ENCODE measurements at regions not wholly inside any gene's neighbourhood (a gene's known extent, or its start where the extent isn't known, plus 50 kb on each side); places are given as distances from the start of the nearest gene placed in this dataset.

DNA sequence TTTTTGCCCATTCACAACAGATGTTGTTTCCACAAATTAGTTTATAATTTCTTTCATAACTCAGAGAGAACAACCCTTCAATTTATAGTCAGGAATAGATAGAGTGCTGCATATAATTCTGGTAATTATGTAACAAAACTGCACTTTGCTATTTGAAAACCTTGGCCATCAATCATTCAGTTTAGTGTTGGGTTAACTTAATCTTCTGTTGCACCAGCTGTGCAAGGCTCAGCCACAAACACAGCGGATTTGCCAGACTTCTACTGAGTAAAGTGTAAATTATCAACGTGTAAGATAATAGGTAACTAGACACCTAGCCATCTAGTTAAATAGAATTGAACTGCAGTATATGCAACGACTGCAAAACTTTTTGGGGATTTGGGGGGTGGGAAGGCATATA is 1064.3 kb upstream of the EPHA6 start:
- Histone ChIP-seq H3K4me3 (no peak overlapping the region), H3K27me3 (no peaks in the 10 kb centered on the region), H3K36me3 (no peaks in the 10 kb centered on the region), H3K4me1 (no peaks in the 10 kb centered on the region), H3K9me3 (peaks cover 0 to 2% (median 0%) of the 10 kb centered on the region in 4 donors), H3K27ac (no peak overlapping the region)
- intact Hi-C loops (cut with DNase I; ENCODE audit: low total_unique reads) = no loop called here
- TF ChIP-seq EP300 (IDR thresholded peaks at IDR 0.05) (no peak), POLR2AphosphoS5 (IDR thresholded peaks at IDR 0.05) (no peak), POLR2A (IDR thresholded peaks at IDR 0.05) (no peak)
- TF ChIP-seq, protein P1, sequence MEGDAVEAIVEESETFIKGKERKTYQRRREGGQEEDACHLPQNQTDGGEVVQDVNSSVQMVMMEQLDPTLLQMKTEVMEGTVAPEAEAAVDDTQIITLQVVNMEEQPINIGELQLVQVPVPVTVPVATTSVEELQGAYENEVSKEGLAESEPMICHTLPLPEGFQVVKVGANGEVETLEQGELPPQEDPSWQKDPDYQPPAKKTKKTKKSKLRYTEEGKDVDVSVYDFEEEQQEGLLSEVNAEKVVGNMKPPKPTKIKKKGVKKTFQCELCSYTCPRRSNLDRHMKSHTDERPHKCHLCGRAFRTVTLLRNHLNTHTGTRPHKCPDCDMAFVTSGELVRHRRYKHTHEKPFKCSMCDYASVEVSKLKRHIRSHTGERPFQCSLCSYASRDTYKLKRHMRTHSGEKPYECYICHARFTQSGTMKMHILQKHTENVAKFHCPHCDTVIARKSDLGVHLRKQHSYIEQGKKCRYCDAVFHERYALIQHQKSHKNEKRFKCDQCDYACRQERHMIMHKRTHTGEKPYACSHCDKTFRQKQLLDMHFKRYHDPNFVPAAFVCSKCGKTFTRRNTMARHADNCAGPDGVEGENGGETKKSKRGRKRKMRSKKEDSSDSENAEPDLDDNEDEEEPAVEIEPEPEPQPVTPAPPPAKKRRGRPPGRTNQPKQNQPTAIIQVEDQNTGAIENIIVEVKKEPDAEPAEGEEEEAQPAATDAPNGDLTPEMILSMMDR (IDR thresholded peaks at IDR 0.05) = no peak
- 9 to 27% (median 18%) methylated on average over 3 of the region's 3 CpGs for WGBS, 5 donors
- peak in 1 of 2 donors; percentile 20 for DNase-seq

DNA sequence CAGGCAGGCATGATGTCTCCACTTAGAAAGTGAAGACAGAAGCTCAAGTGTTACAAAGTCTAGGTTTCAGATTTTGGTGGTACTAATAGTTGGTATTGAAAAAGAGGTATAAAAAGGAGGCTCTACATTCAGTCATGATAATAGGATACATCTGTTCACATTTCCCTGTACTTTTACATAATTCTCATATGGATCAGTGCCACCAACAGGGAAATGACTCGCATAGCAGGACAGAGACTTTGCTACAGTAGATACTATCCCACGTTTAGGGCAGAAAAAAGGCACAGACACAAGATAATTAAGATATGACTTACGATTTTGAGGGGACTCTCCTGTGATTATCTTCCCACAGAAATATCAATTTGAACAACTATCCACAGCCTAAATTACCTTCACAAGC is 1062.9 kb upstream of the EPHA6 start:
- intact Hi-C loops (cut with DNase I; ENCODE audit: low total_unique reads) = no loop called here

DNA sequence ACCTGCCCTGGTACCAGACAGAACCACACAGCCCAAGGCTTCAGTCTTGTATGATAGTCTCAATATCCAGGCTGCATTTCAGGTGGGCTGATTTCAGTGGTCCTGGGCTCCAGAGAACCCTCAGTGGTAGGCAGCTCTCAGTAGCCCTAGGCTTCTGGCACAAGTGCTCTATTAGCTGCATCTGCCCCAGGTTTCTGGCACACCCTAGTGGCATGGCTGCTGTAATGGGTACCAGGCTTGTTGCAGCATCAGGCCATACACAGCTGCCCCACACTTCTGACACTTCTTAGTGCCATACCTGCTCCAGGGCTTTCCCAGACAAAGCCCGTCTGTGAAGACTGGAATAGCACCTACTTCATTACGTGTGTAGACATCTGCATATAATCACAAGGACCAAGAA is 1062.2 kb upstream of the EPHA6 start:
- Histone ChIP-seq H3K9me3 (no peaks in the 10 kb centered on the region), H3K27me3 (no peaks in the 10 kb centered on the region), H3K27ac (no peak overlapping the region), H3K4me1 (no peaks in the 10 kb centered on the region), H3K4me3 (no peak overlapping the region), H3K36me3 (no peaks in the 10 kb centered on the region)
- intact Hi-C loops (cut with DNase I; ENCODE audit: low total_unique reads) = no loop called here
- 71 to 95% (median 88%) methylated on average over 2 of the region's 2 CpGs for WGBS, 5 donors
- no peak for DNase-seq
- no peak for TF ChIP-seq POLR2AphosphoS5 (IDR thresholded peaks at IDR 0.05)
- no peak for TF ChIP-seq POLR2A (IDR thresholded peaks at IDR 0.05)
- TF ChIP-seq EP300 (IDR thresholded peaks at IDR 0.05) = no peak
- TF ChIP-seq, protein P1 (IDR thresholded peaks at IDR 0.05) = no peak

More for the DNA sequence above, 1062.9 kb upstream of the EPHA6 start:
- WGBS, 5 donors = 47 to 58% (median 55%) methylated on average over 3 of the region's 3 CpGs
- Histone ChIP-seq H3K27me3 (no peaks in the 10 kb centered on the region), H3K36me3 (no peaks in the 10 kb centered on the region), H3K4me1 (no peaks in the 10 kb centered on the region), H3K27ac (no peak overlapping the region), H3K4me3 (no peak overlapping the region), H3K9me3 (no peaks in the 10 kb centered on the region)
- TF ChIP-seq EP300 (IDR thresholded peaks at IDR 0.05) = no peak
- TF ChIP-seq, protein P1 (IDR thresholded peaks at IDR 0.05) = no peak
- DNase-seq = no peak

DNA sequence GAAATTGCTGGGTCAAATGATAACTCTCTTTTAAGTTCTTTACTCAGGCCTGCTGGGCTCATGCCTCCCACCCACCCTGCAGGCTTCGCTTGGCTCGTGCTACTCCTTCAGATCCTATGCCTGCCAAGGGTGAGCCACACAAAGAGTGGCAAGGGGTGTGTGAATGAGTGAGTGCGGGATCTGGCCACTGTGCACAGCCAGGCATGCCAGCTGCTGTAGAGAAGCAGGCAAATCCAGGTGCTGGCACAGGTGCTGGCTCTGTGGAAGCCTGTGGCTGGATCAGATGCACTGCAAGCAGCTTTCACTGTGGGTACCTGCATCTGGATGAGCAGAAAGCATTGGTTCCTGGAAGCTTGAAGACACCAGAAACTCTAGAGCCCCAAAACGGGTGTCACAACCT is 1055.7 kb upstream of the EPHA6 start:
- no peak for TF ChIP-seq POLR2AphosphoS5 (IDR thresholded peaks at IDR 0.05)
- no peak for TF ChIP-seq POLR2A (IDR thresholded peaks at IDR 0.05)
- no peak for TF ChIP-seq EP300 (IDR thresholded peaks at IDR 0.05)
- TF ChIP-seq, protein P1 (IDR thresholded peaks at IDR 0.05) = no peak
- no peaks in the 10 kb centered on the region for H3K27me3 ChIP-seq
- H3K9me3 ChIP-seq = peaks cover 0 to 14% (median 4%) of the 10 kb centered on the region in 4 donors
- intact Hi-C loops (cut with DNase I; ENCODE audit: low total_unique reads) = no loop called here
- WGBS, 5 donors = 67 to 88% (median 78%) methylated on average over 3 to 4 of the region's 4 CpGs
- no peaks in the 10 kb centered on the region for H3K4me1 ChIP-seq
- H3K27ac ChIP-seq = no peak overlapping the region
- H3K36me3 ChIP-seq = no peaks in the 10 kb centered on the region
- DNase-seq = no peak
- H3K4me3 ChIP-seq = no peak overlapping the region

All from stomach (tissue), 8 donors.